Neural cell (in vitro differentiated cells): ENCODE measurements at regions not wholly inside any gene's neighbourhood (a gene's known extent, or its start where the extent isn't known, plus 50 kb on each side); places are given as distances from the start of the nearest gene placed in this dataset.

ENCODE experiments used
- H2AFZ ChIP-seq: fragments of 200-600, 300-800 bp; sonication (generic), shearing (Covaris generic); 2 replicates; pipeline ENCODE4 v1.6.0; 2014; ENCODE audit warnings: low read depth, mild to moderate bottlenecking, antibody characterized with exemption, low read length, moderate library complexity
- H3F3A ChIP-seq: fragments of 200-600 bp; shearing (Covaris generic); 2 replicates; pipeline ENCODE4 v1.6.1; 2016; ENCODE audit warnings: mild to moderate bottlenecking, moderate library complexity, mixed read lengths, antibody characterized with exemption, low read length; ENCODE audit not compliant: insufficient read depth, poor library complexity, severe bottlenecking
- H3K27ac ChIP-seq: fragments of 200-600, 300-800 bp; sonication (generic), shearing (Covaris generic); 2 replicates; pipeline ENCODE4 v1.5.1; 2014; ENCODE audit warnings: mild to moderate bottlenecking, low read length, moderate library complexity
- H3K27me3 ChIP-seq: fragments of 300-800, 200-600 bp; sonication (generic), shearing (Covaris generic); 2 replicates; pipeline ENCODE4 v1.6.0; 2014; ENCODE audit warnings: mild to moderate bottlenecking, low read depth, low read length, moderate library complexity; ENCODE audit not compliant: insufficient read depth
- H3K36me3 ChIP-seq: fragments of 300-800, 200-600 bp; sonication (generic), shearing (Covaris generic); 2 replicates; pipeline ENCODE4 v1.5.1; 2014; ENCODE audit warnings: mild to moderate bottlenecking, antibody characterized with exemption, low read length, moderate library complexity; ENCODE audit not compliant: insufficient read depth
- H3K4me2 ChIP-seq: fragments of 300-800, 200-600 bp; sonication (generic), shearing (Covaris generic); 2 replicates; pipeline ENCODE4 v1.6.0; 2014; ENCODE audit warnings: mild to moderate bottlenecking, low read length
- H3K4me3 ChIP-seq: fragments of 300-800, 200-600 bp; sonication (generic), shearing (Covaris generic); 2 replicates; pipeline ENCODE4 v1.5.1; 2014; ENCODE audit warnings: mild to moderate bottlenecking, low read length, moderate library complexity
- H3K79me2 ChIP-seq: fragments of 200-600 bp; shearing (Covaris generic); replicated peaks from 2 replicates; pipeline ENCODE4 v1.6.0; 2014; ENCODE audit warnings: mild to moderate bottlenecking, low read length, moderate library complexity; ENCODE audit not compliant: insufficient read depth
- H3K9ac ChIP-seq: fragments of 300-800, 200-600 bp; sonication (generic), shearing (Covaris generic); 2 replicates; pipeline ENCODE4 v1.6.1; 2016; ENCODE audit warnings: mild to moderate bottlenecking, low read length, mixed read lengths
- H3K9me2 ChIP-seq: fragments of 200-600 bp; shearing (Covaris generic); 2 replicates; pipeline ENCODE4 v1.6.1; 2016; ENCODE audit warnings: mild to moderate bottlenecking, low read length, mixed read lengths; ENCODE audit not compliant: insufficient read depth
- H3K9me3 ChIP-seq: fragments of 200-600, 300-800 bp; sonication (generic), shearing (Covaris generic); 2 replicates; pipeline ENCODE4 v1.6.1; 2016; ENCODE audit warnings: mild to moderate bottlenecking, mixed run types, low read length, moderate library complexity, mixed read lengths
- H4K20me1 ChIP-seq: fragments of 200-600 bp; shearing (Covaris generic); 2 replicates; pipeline ENCODE4 v1.6.1; 2016; ENCODE audit warnings: mild to moderate bottlenecking, mixed run types; ENCODE audit not compliant: insufficient read depth
- EP300 ChIP-seq: fragments of 450-650 bp; conservative IDR thresholded peaks from 2 replicates; pipeline ENCODE4 v1.6.1; 2014; ENCODE audit warnings: antibody characterized with exemption, mild to moderate bottlenecking, moderate library complexity; ENCODE audit not compliant: poor library complexity, severe bottlenecking
- EZH2 ChIP-seq: fragments of 200-600, 300-800 bp; shearing (Covaris generic), sonication (generic); IDR thresholded peaks from 2 replicates; pipeline ENCODE4 v1.6.1; 2014; ENCODE audit warnings: antibody characterized with exemption, low read length, borderline replicate concordance, mild to moderate bottlenecking; ENCODE audit not compliant: insufficient read depth, poor library complexity, severe bottlenecking
- MXI1 ChIP-seq: fragments of 450-650 bp; conservative IDR thresholded peaks from 2 replicates; pipeline ENCODE4 v1.6.1; 2014; ENCODE audit warnings: antibody characterized with exemption, mild to moderate bottlenecking; ENCODE audit not compliant: poor library complexity, severe bottlenecking
- POLR2AphosphoS5 ChIP-seq: IDR thresholded peaks from 2 replicates; pipeline ENCODE4 v1.6.1; 2012
- RAD21 ChIP-seq: fragments of 450-650 bp; conservative IDR thresholded peaks from 2 replicates; pipeline ENCODE4 v1.6.1; 2014; ENCODE audit warnings: antibody characterized with exemption, mild to moderate bottlenecking, moderate library complexity
- SMC3 ChIP-seq: fragments of 450-650 bp; conservative IDR thresholded peaks from 2 replicates; pipeline ENCODE4 v1.6.1; 2014; ENCODE audit warnings: antibody characterized with exemption, mild to moderate bottlenecking, moderate library complexity; ENCODE audit not compliant: poor library complexity
- TAF1 ChIP-seq: IDR thresholded peaks from 2 replicates; pipeline ENCODE4 v1.6.1; 2012; ENCODE audit warnings: low read depth
- TF ChIP-seq, protein P1 (sequence below): fragments of 450-650 bp; IDR thresholded peaks from 2 replicates; pipeline ENCODE4 v1.5.1; 2014; ENCODE audit warnings: antibody characterized with exemption, mild to moderate bottlenecking, moderate library complexity; ENCODE audit not compliant: poor library complexity, severe bottlenecking
- TF ChIP-seq, protein P2 (sequence below): IDR thresholded peaks from 2 replicates; pipeline ENCODE4 v1.6.1; 2012; ENCODE audit warnings: borderline replicate concordance

DNA sequence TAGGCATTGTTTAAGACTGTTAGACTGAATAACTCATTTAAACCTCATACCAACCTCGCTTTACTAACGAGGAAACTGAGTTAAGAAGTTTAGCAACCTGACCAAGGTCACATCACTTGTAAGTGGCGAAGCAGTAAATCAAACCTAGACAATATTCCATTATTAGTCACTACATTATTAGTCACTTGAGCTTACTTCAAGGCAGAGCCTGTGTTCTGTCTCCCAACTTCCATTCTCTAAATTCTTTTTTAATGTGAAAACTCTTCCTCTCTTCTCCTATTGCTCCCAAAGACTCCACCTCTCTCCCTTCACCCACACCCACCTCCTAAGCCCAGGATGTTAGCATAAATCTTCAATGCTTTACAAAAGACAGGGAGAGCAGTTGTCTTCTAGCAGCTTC lies 156.5 kb downstream of the ARL6IP6 start:
- Histone ChIP-seq H3F3A (no peaks in the 10 kb centered on the region), H3K4me2 (no peak overlapping the region), H3K27ac (no peak overlapping the region), H3K9me3 (no peaks in the 10 kb centered on the region), H3K4me3 (no peak overlapping the region), H3K27me3 (no peaks in the 10 kb centered on the region), H4K20me1 (no peaks in the 10 kb centered on the region), H3K36me3 (no peaks in the 10 kb centered on the region), H3K9ac (no peak overlapping the region), H3K79me2 (no peaks in the 10 kb centered on the region), H3K9me2 (no peaks in the 10 kb centered on the region), H2AFZ (no peak overlapping the region)
- TF ChIP-seq POLR2AphosphoS5 (no peak), SMC3 (no peak), MXI1 (no peak), RAD21 (no peak), EZH2 (no peak), EP300 (no peak), TAF1 (no peak)
- TF ChIP-seq, protein P1, sequence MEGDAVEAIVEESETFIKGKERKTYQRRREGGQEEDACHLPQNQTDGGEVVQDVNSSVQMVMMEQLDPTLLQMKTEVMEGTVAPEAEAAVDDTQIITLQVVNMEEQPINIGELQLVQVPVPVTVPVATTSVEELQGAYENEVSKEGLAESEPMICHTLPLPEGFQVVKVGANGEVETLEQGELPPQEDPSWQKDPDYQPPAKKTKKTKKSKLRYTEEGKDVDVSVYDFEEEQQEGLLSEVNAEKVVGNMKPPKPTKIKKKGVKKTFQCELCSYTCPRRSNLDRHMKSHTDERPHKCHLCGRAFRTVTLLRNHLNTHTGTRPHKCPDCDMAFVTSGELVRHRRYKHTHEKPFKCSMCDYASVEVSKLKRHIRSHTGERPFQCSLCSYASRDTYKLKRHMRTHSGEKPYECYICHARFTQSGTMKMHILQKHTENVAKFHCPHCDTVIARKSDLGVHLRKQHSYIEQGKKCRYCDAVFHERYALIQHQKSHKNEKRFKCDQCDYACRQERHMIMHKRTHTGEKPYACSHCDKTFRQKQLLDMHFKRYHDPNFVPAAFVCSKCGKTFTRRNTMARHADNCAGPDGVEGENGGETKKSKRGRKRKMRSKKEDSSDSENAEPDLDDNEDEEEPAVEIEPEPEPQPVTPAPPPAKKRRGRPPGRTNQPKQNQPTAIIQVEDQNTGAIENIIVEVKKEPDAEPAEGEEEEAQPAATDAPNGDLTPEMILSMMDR = no peak
- TF ChIP-seq, protein P2, sequence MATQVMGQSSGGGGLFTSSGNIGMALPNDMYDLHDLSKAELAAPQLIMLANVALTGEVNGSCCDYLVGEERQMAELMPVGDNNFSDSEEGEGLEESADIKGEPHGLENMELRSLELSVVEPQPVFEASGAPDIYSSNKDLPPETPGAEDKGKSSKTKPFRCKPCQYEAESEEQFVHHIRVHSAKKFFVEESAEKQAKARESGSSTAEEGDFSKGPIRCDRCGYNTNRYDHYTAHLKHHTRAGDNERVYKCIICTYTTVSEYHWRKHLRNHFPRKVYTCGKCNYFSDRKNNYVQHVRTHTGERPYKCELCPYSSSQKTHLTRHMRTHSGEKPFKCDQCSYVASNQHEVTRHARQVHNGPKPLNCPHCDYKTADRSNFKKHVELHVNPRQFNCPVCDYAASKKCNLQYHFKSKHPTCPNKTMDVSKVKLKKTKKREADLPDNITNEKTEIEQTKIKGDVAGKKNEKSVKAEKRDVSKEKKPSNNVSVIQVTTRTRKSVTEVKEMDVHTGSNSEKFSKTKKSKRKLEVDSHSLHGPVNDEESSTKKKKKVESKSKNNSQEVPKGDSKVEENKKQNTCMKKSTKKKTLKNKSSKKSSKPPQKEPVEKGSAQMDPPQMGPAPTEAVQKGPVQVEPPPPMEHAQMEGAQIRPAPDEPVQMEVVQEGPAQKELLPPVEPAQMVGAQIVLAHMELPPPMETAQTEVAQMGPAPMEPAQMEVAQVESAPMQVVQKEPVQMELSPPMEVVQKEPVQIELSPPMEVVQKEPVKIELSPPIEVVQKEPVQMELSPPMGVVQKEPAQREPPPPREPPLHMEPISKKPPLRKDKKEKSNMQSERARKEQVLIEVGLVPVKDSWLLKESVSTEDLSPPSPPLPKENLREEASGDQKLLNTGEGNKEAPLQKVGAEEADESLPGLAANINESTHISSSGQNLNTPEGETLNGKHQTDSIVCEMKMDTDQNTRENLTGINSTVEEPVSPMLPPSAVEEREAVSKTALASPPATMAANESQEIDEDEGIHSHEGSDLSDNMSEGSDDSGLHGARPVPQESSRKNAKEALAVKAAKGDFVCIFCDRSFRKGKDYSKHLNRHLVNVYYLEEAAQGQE = no peak

DNA sequence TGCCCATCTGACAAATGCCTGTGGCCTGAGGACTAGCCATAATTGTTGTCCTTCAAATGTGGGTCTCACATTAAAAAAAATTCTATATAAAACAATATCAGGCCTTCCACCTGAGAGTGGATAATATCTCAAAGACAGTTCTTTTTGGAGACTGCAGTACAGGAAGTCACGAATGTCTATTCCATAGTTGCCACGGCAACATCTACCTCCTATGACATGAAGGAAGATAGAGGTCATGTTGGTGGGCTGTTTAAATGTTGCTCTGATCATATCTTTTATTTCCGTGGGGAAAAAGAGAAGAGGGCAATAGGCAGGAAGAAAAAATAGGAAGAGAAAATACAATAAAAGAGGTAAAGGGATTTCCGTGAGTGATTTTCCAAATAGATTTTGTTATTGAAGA lies 151.8 kb downstream of the ARL6IP6 start:
- Histone ChIP-seq H3K4me3 (no peak overlapping the region), H3K4me2 (no peak overlapping the region), H3K36me3 (no peaks in the 10 kb centered on the region), H4K20me1 (no peaks in the 10 kb centered on the region), H3K9me3 (no peaks in the 10 kb centered on the region), H3K27me3 (no peaks in the 10 kb centered on the region), H3K79me2 (no peaks in the 10 kb centered on the region), H2AFZ (no peak overlapping the region), H3K9me2 (no peaks in the 10 kb centered on the region), H3K9ac (no peak overlapping the region), H3K27ac (no peak overlapping the region), H3F3A (no peaks in the 10 kb centered on the region)
- TF ChIP-seq EP300 (no peak), RAD21 (no peak), POLR2AphosphoS5 (no peak), MXI1 (no peak), EZH2 (no peak), TAF1 (no peak), SMC3 (no peak)
- TF ChIP-seq, protein P2 = no peak
- TF ChIP-seq, protein P1 = no peak
